Caco-2 (cell line): ENCODE measurements at regions not wholly inside any gene's neighbourhood (a gene's known extent, or its start where the extent isn't known, plus 50 kb on each side); places are given as distances from the start of the nearest gene placed in this dataset.
"Not testable (repeated sequence)": the region's sequence is repeated elsewhere in the genome, so short reads cannot be mapped to it uniquely, and the experiment has no call there.

Source experiments
- BruUV-seq: library from RNA; stranded (reverse); fragments of 400-500 nt; replicated peaks from 2 replicates; lab custom pipeline; 2021; lab: Mats Ljungman, UMichigan
- CTCF ChIA-PET: fragments of 300-600 bp; sonication (Branson Sonifier 250); formaldehyde crosslinking; loops from one replicate; lab custom pipeline; 2022; ENCODE audit warnings: antibody characterized with exemption; lab: Charles Lee
- POLR2A ChIA-PET: fragments of 300-600 bp; sonication (Branson Sonifier 250); formaldehyde crosslinking; loops from one replicate; lab custom pipeline; 2022; ENCODE audit warnings: antibody characterized with exemption; lab: Charles Lee
- DNase-seq, 2 experiments: peaks; one replicate each; pipeline versions ENCODE4 v3.0.0 to v3.0.0-alpha.2; 2020 to 2022
- H3K27me3 ChIP-seq: replicated peaks from 2 replicates; pipeline ENCODE4 v1.6.0; 2011; ENCODE audit warnings: low read length; ENCODE audit not compliant: control insufficient read depth, insufficient read depth
- H3K36me3 ChIP-seq: 2 replicates; pipeline ENCODE4 v1.5.1; 2011; ENCODE audit warnings: low read length; ENCODE audit not compliant: control insufficient read depth, insufficient read depth
- H3K4me1 ChIP-seq: fragments of 250-450 bp; sonication (Bioruptor Pico); 2 replicates; pipeline ENCODE4 v1.5.1; 2020; ENCODE audit warnings: mild to moderate bottlenecking
- H3K4me3 ChIP-seq: 2 replicates; pipeline ENCODE4 v1.5.1; 2011; ENCODE audit warnings: low read depth, mild to moderate bottlenecking, control low read depth, low read length
- H3K9me3 ChIP-seq: fragments of 250-450 bp; sonication (Bioruptor Pico); 2 replicates; pipeline ENCODE4 v1.5.1; 2020; ENCODE audit warnings: mild to moderate bottlenecking, moderate library complexity
- H3K27ac Mint-ChIP-seq: one replicate; pipeline ENCODE4 v1.8.0; 2022; ENCODE audit warnings: mixed read lengths; ENCODE audit not compliant: unreplicated experiment
- H3K27me3 Mint-ChIP-seq: one replicate; pipeline ENCODE4 v1.8.0; 2022; ENCODE audit warnings: mixed read lengths; ENCODE audit not compliant: insufficient read depth, unreplicated experiment
- H3K36me3 Mint-ChIP-seq: one replicate; pipeline ENCODE4 v1.8.0; 2022; ENCODE audit warnings: mild to moderate bottlenecking, mixed read lengths; ENCODE audit not compliant: insufficient read depth, unreplicated experiment
- H3K4me1 Mint-ChIP-seq: one replicate; pipeline ENCODE4 v1.8.0; 2022; ENCODE audit warnings: low read depth, mixed read lengths; ENCODE audit not compliant: unreplicated experiment
- H3K4me3 Mint-ChIP-seq: one replicate; pipeline ENCODE4 v1.8.0; 2022; ENCODE audit warnings: mild to moderate bottlenecking, moderate library complexity, mixed read lengths; ENCODE audit not compliant: unreplicated experiment
- H3K9me3 Mint-ChIP-seq: one replicate; pipeline ENCODE4 v1.8.0; 2022; ENCODE audit warnings: mixed read lengths; ENCODE audit not compliant: unreplicated experiment
- intact Hi-C: fragments of 100-400 bp; cut with micrococcal nuclease; formaldehyde crosslinking; loops from one replicate; pipeline ENCODE4 v1.10.0; 2022; ENCODE audit not compliant: unreplicated experiment

- H3K27ac Mint-ChIP-seq = not testable (repeated sequence)
These were observed 91.8 kb downstream of the FAM72C start for GRCh38 chr1:143879757-143880536.

GRCh38 chr1:143875947-143876346 is 95.8 kb downstream of the FAM72C start:
- H3K4me3 Mint-ChIP-seq, intact Hi-C loops, H3K27me3 ChIP-seq, POLR2A ChIA-PET, H3K27me3 Mint-ChIP-seq, H3K9me3 ChIP-seq, H3K4me1 Mint-ChIP-seq, CTCF ChIA-PET, H3K36me3 ChIP-seq, BruUV-seq, H3K4me3 ChIP-seq, H3K36me3 Mint-ChIP-seq, H3K4me1 ChIP-seq, DNase-seq, H3K27ac Mint-ChIP-seq, H3K9me3 Mint-ChIP-seq: not testable (repeated sequence)

More at GRCh38 chr1:143879757-143880536, 91.8 kb downstream of the FAM72C start:
- H3K4me3 ChIP-seq, H3K36me3 Mint-ChIP-seq, H3K4me3 Mint-ChIP-seq, DNase-seq, intact Hi-C loops, H3K4me1 Mint-ChIP-seq, H3K4me1 ChIP-seq, H3K9me3 ChIP-seq, POLR2A ChIA-PET, H3K27me3 Mint-ChIP-seq, H3K36me3 ChIP-seq, H3K9me3 Mint-ChIP-seq, BruUV-seq, CTCF ChIA-PET, H3K27me3 ChIP-seq: not testable (repeated sequence)

GRCh38 chr1:143874625-143875024 is 97.2 kb downstream of the FAM72C start:
- H3K9me3 Mint-ChIP-seq, CTCF ChIA-PET, H3K9me3 ChIP-seq, H3K27me3 ChIP-seq, H3K27ac Mint-ChIP-seq, H3K4me1 Mint-ChIP-seq, BruUV-seq, intact Hi-C loops, H3K27me3 Mint-ChIP-seq, DNase-seq, H3K36me3 Mint-ChIP-seq, H3K4me3 Mint-ChIP-seq, H3K36me3 ChIP-seq, POLR2A ChIA-PET, H3K4me3 ChIP-seq, H3K4me1 ChIP-seq: not testable (repeated sequence)

- BruUV-seq, H3K9me3 ChIP-seq, H3K27me3 Mint-ChIP-seq, H3K27me3 ChIP-seq, H3K36me3 Mint-ChIP-seq, H3K4me3 ChIP-seq, H3K9me3 Mint-ChIP-seq, POLR2A ChIA-PET, DNase-seq, intact Hi-C loops, H3K36me3 ChIP-seq, CTCF ChIA-PET, H3K4me1 Mint-ChIP-seq, H3K27ac Mint-ChIP-seq, H3K4me1 ChIP-seq, H3K4me3 Mint-ChIP-seq: not testable (repeated sequence)
These were observed 98.1 kb downstream of the FAM72C start for GRCh38 chr1:143873650-143874049.

GRCh38 chr1:143870388-143870787 is 101.4 kb downstream of the FAM72C start:
- H3K9me3 Mint-ChIP-seq, H3K9me3 ChIP-seq, BruUV-seq, CTCF ChIA-PET, H3K4me3 Mint-ChIP-seq, intact Hi-C loops, H3K4me1 ChIP-seq, H3K36me3 ChIP-seq, H3K27me3 ChIP-seq, H3K4me1 Mint-ChIP-seq, DNase-seq, H3K4me3 ChIP-seq, H3K36me3 Mint-ChIP-seq, POLR2A ChIA-PET, H3K27ac Mint-ChIP-seq, H3K27me3 Mint-ChIP-seq: not testable (repeated sequence)

GRCh38 chr1:143867590-143868220 is 104.1 kb downstream of the FAM72C start:
- H3K36me3 ChIP-seq, H3K9me3 Mint-ChIP-seq, H3K27ac Mint-ChIP-seq, CTCF ChIA-PET, DNase-seq, H3K27me3 Mint-ChIP-seq, H3K27me3 ChIP-seq, H3K4me1 Mint-ChIP-seq, H3K36me3 Mint-ChIP-seq, H3K9me3 ChIP-seq, H3K4me3 Mint-ChIP-seq, H3K4me1 ChIP-seq, H3K4me3 ChIP-seq, POLR2A ChIA-PET, intact Hi-C loops, BruUV-seq: not testable (repeated sequence)
